ENCODE measurements at regions not wholly inside any gene's neighbourhood (a gene's known extent, or its start where the extent isn't known, plus 50 kb on each side); places are given as distances from the start of the nearest gene placed in this dataset.
A peak's percentile ranks its signal among the peaks of the same experiment; 100 is the strongest.

GRCh38 chr4:73001885-73002284, 67.6 kb downstream of the COX18 start:
- DNase-seq (ENCODE audit: low read depth), result no peak
- TF ChIP-seq CTCF (IDR thresholded peaks at IDR 0.05; ENCODE audit: control insufficient read depth, insufficient read depth, low read depth, low read length, missing control alignments), result no peak
- H3K4me3 ChIP-seq (ENCODE audit: control insufficient read depth, low read depth, low read length), result no peak overlapping the region

- no peak for TF ChIP-seq CTCF (IDR thresholded peaks at IDR 0.05; ENCODE audit: control insufficient read depth, insufficient read depth, low read depth, low read length, missing control alignments)
- no peak overlapping the region for H3K4me3 ChIP-seq (ENCODE audit: control insufficient read depth, low read depth, low read length)
- no peak for DNase-seq (ENCODE audit: low read depth)
Observed at GRCh38 chr4:72997409-72997808, 72.1 kb downstream of the COX18 start.

- TF ChIP-seq CTCF (IDR thresholded peaks at IDR 0.05; ENCODE audit: control insufficient read depth, insufficient read depth, low read depth, low read length, missing control alignments), result no peak
- no peak overlapping the region for H3K4me3 ChIP-seq (ENCODE audit: control insufficient read depth, low read depth, low read length)
Observed at GRCh38 chr4:72994670-72995069, 74.8 kb downstream of the COX18 start.

GRCh38 chr4:72993876-72994275, 75.6 kb downstream of the COX18 start:
- no peak for DNase-seq (ENCODE audit: low read depth)
- no peak overlapping the region for H3K4me3 ChIP-seq (ENCODE audit: control insufficient read depth, low read depth, low read length)
- no peak for TF ChIP-seq CTCF (IDR thresholded peaks at IDR 0.05; ENCODE audit: control insufficient read depth, insufficient read depth, low read depth, low read length, missing control alignments)

More at GRCh38 chr4:72994670-72995069, 74.8 kb downstream of the COX18 start:
- DNase-seq (ENCODE audit: low read depth), result no peak

GRCh38 chr4:72991873-72992272, 77.6 kb downstream of the COX18 start:
- TF ChIP-seq CTCF (IDR thresholded peaks at IDR 0.05; ENCODE audit: control insufficient read depth, insufficient read depth, low read depth, low read length, missing control alignments), result no peak

GRCh38 chr4:72987741-72988729, 81.5 kb downstream of the COX18 start:
- DNase-seq (ENCODE audit: low read depth), result no peak
- TF ChIP-seq CTCF (IDR thresholded peaks at IDR 0.05; ENCODE audit: control insufficient read depth, insufficient read depth, low read depth, low read length, missing control alignments), result peak; percentile 14
- no peak overlapping the region for H3K4me3 ChIP-seq (ENCODE audit: control insufficient read depth, low read depth, low read length)

More at GRCh38 chr4:72991873-72992272, 77.6 kb downstream of the COX18 start:
- H3K4me3 ChIP-seq (ENCODE audit: control insufficient read depth, low read depth, low read length), result no peak overlapping the region
- DNase-seq (ENCODE audit: low read depth), result no peak

Data from AG09309 (cell line).